HPDE6-E6E7 (cell line): ENCODE measurements at regions not wholly inside any gene's neighbourhood (a gene's known extent, or its start where the extent isn't known, plus 50 kb on each side); places are given as distances from the start of the nearest gene placed in this dataset.
A peak's percentile ranks its signal among the peaks of the same experiment; 100 is the strongest.

Experiments
- DNase-seq: peaks from one replicate; pipeline ENCODE4 v3.0.0; 2011; ENCODE audit warnings: missing footprints; ENCODE audit errors: extremely low spot score

GRCh38 chr5:69030358-69031062 lies 63.3 kb upstream of the SLC30A5 start:
- DNase-seq, result no peak

- DNase-seq, result no peak
Observed at GRCh38 chr5:69032009-69032408, 61.8 kb upstream of the SLC30A5 start.

GRCh38 chr5:69033690-69034089 lies 60.1 kb upstream of the SLC30A5 start:
- no peak for DNase-seq

GRCh38 chr5:69034898-69035297 lies 58.9 kb upstream of the SLC30A5 start:
- no peak for DNase-seq

GRCh38 chr5:69035665-69036064 lies 58.1 kb upstream of the SLC30A5 start:
- no peak for DNase-seq

GRCh38 chr5:69038539-69038938 lies 55.3 kb upstream of the SLC30A5 start:
- no peak for DNase-seq

- no peak for DNase-seq
Observed at GRCh38 chr5:69039829-69040228, 54.0 kb upstream of the SLC30A5 start.

- no peak for DNase-seq
Observed at GRCh38 chr5:69042500-69042899, 51.3 kb upstream of the SLC30A5 start.

GRCh38 chr5:69042915-69043654 lies 50.7 kb upstream of the SLC30A5 start:
- peak; percentile 70 for DNase-seq

GRCh38 chr5:69043655-69043996 lies 50.2 kb upstream of the SLC30A5 start:
- no peak for DNase-seq
